HG03175 (cell line): ENCODE measurements at regions not wholly inside any gene's neighbourhood (a gene's known extent, or its start where the extent isn't known, plus 50 kb on each side); places are given as distances from the start of the nearest gene placed in this dataset.

Experiments used
- ATAC-seq: cut with Tn5 transposase; IDR thresholded peaks from one replicate; pipeline ENCODE4 v1.9.1; 2021; ENCODE audit warnings: mild to moderate bottlenecking, moderate library complexity; ENCODE audit not compliant: unreplicated experiment

GRCh38 chr4:13081830-13082229 is 402.3 kb downstream of the RAB28 start:
- no peak for ATAC-seq

GRCh38 chr4:13067077-13067476 is 417.1 kb downstream of the RAB28 start:
- no peak for ATAC-seq

- ATAC-seq, result no peak
Observed at GRCh38 chr4:13059019-13059418, 425.1 kb downstream of the RAB28 start.

- no peak for ATAC-seq
Observed at GRCh38 chr4:13056630-13057189, 427.4 kb downstream of the RAB28 start.

- no peak for ATAC-seq
Observed at GRCh38 chr4:13054420-13054970, 429.6 kb downstream of the RAB28 start.

GRCh38 chr4:13047591-13047990 is 436.5 kb downstream of the RAB28 start:
- no peak for ATAC-seq

GRCh38 chr4:13036841-13037240 is 447.3 kb downstream of the RAB28 start:
- ATAC-seq, result no peak

GRCh38 chr4:13032936-13033335 is 451.2 kb downstream of the RAB28 start:
- no peak for ATAC-seq

GRCh38 chr4:13024147-13025105 is 459.7 kb downstream of the RAB28 start:
- ATAC-seq, result no peak

- no peak for ATAC-seq
Observed at GRCh38 chr4:13007802-13008470, 476.2 kb downstream of the RAB28 start.

GRCh38 chr4:12993923-12994322 is 490.2 kb downstream of the RAB28 start:
- no peak for ATAC-seq

GRCh38 chr4:12987284-12987683 is 496.9 kb downstream of the RAB28 start:
- ATAC-seq, result no peak

GRCh38 chr4:12979797-12980196 is 504.3 kb downstream of the RAB28 start:
- ATAC-seq, result no peak

GRCh38 chr4:12978310-12978709 is 505.8 kb downstream of the RAB28 start:
- no peak for ATAC-seq

- ATAC-seq, result no peak
Observed at GRCh38 chr4:12975511-12975910, 508.6 kb downstream of the RAB28 start.

- ATAC-seq, result no peak
Observed at GRCh38 chr4:12973522-12973921, 510.6 kb downstream of the RAB28 start.

- no peak for ATAC-seq
Observed at GRCh38 chr4:12968345-12968744, 515.8 kb downstream of the RAB28 start.

GRCh38 chr4:12966726-12967125 is 517.4 kb downstream of the RAB28 start:
- no peak for ATAC-seq

GRCh38 chr4:12965334-12965733 is 518.8 kb downstream of the RAB28 start:
- no peak for ATAC-seq

- no peak for ATAC-seq
Observed at GRCh38 chr4:12963912-12964311, 520.2 kb downstream of the RAB28 start.

GRCh38 chr4:12963291-12963690 is 520.8 kb downstream of the RAB28 start:
- no peak for ATAC-seq
